ENCODE measurements at regions not wholly inside any gene's neighbourhood (a gene's known extent, or its start where the extent isn't known, plus 50 kb on each side); places are given as distances from the start of the nearest gene placed in this dataset.

DNA sequence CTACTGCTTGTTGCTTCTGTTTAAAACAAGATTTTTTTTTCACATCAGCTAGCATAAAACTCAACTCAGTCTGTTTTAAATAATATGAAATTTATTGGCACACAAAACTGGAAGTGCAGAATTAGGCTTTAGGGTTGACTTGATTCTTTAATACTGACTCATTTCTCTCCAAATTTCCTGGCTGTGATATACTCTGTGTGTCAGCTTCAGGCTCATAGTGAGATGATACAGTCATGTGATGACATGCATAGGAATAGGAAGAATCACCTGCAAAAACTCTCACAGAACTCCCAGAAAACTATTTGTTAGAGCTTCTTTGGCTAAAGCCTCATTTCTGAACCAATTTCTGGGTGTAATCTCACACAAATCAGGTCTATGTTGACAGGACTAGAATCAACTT, 1068.0 kb upstream of the EPHA7 start:
- CTCF ChIA-PET = interaction anchor here (0.6 kb wide), 1 partner anchor 18 kb away, joined by 3 read pairs; no protein-coding TSS in a partner anchor
- TF ChIP-seq ZNF384 (IDR thresholded peaks at IDR 0.05) (no peak), ARNT (IDR thresholded peaks at IDR 0.05) (no peak), HDGF (IDR thresholded peaks at IDR 0.05; ENCODE audit: borderline replicate concordance) (no peak), CTBP1 (IDR thresholded peaks at IDR 0.05; ENCODE audit: borderline replicate concordance) (no peak), FOXM1 (IDR thresholded peaks at IDR 0.05; ENCODE audit: borderline replicate concordance) (no peak), FOXK2 (IDR thresholded peaks at IDR 0.05) (no peak), TARDBP (IDR thresholded peaks at IDR 0.05) (no peak), ELF4 (IDR thresholded peaks at IDR 0.05) (no peak), SP1 (IDR thresholded peaks at IDR 0.05) (no peak), BHLHE40 (IDR thresholded peaks at IDR 0.05; ENCODE audit: borderline replicate concordance) (no peak), L3MBTL2 (conservative IDR thresholded peaks at IDR 0.05) (no peak), NFRKB (IDR thresholded peaks at IDR 0.05) (no peak), FOXA1 (IDR thresholded peaks at IDR 0.05) (no peak), LEF1 (IDR thresholded peaks at IDR 0.05; ENCODE audit: borderline replicate concordance) (no peak), SUZ12 (IDR thresholded peaks at IDR 0.05) (no peak)
- DNase-seq (ENCODE audit: extremely low spot score) = no peak
- POLR2A ChIA-PET = no interaction called here

DNA sequence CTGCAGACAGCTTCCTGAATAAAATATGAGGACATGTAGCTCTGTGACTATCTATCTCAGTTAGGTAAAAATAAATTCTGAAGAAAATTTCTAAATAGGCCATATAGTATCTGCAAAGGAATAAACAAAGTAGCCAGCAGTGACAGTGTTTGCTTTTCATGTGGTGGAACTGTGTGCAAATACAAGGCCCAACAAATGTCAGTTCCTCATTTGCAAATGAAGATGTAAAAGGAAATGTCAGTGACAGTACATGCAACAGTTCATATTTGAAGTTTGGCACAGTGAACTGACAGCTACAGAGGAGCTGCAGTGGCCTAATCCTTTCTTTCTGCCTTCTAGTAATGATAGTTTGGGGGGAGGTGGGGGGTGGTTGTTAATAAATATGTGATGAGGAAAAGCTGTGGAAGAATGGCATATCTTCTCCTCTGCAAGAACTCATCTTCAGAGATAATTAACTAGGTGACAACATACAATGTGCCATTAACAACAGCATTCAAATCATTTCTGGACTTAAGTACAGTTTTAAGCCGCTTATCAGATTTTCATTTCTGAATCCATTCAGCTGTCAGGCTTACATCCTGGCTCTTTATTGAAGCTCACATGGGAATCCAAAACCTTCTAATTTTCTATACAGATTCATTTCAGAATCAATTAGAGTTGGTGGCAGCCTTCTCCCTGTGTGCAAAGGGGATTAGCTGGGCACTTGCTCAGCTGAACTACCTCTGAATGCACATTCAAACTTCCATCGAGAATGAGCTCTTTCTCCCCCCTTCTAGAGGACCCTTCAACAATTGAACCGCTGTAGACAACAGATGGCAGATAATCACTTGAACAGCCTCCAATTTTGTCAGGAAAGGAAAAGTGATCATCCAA, 1059.0 kb upstream of the EPHA7 start:
- ChIA-PET CTCF (interaction anchor here (0.7 kb wide), 1 partner anchor 1645 kb away, joined by 7 read pairs; no protein-coding TSS in a partner anchor), POLR2A (no interaction called here)
- TF ChIP-seq FOXM1 (IDR thresholded peaks at IDR 0.05; ENCODE audit: borderline replicate concordance) = no peak
- no peak for TF ChIP-seq L3MBTL2 (conservative IDR thresholded peaks at IDR 0.05)
- TF ChIP-seq NFRKB (IDR thresholded peaks at IDR 0.05) = no peak
- no peak for TF ChIP-seq LEF1 (IDR thresholded peaks at IDR 0.05; ENCODE audit: borderline replicate concordance)
- no peak for TF ChIP-seq CTBP1 (IDR thresholded peaks at IDR 0.05; ENCODE audit: borderline replicate concordance)
- no peak for TF ChIP-seq BHLHE40 (IDR thresholded peaks at IDR 0.05; ENCODE audit: borderline replicate concordance)
- TF ChIP-seq ELF4 (IDR thresholded peaks at IDR 0.05) = no peak
- DNase-seq (ENCODE audit: extremely low spot score) = no peak

DNA sequence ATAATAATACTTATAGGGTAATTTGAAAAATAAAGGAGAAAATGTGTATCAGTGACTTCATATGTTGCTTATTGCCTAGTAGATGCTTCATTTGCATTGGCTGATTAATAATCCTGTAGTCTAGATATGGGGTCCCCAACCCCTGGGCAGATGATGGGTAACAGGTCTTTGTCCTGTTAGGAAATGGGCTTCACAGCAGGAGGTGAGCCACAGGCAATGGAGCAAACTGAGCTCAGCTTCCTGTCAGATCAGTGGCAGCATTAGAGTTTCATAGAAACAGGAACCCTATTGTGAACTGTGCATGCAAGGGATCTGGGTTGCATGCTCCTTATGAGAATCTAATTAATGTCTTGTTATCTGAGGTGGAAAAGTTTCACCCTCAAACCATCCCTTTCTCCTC, 1049.5 kb upstream of the EPHA7 start:
- ChIA-PET CTCF (interaction anchor here (0.6 kb wide), 1 partner anchor 18 kb away, joined by 3 read pairs; no protein-coding TSS in a partner anchor), POLR2A (no interaction called here)
- no peak for TF ChIP-seq ZNF384 (IDR thresholded peaks at IDR 0.05)
- no peak for DNase-seq (ENCODE audit: extremely low spot score)

DNA sequence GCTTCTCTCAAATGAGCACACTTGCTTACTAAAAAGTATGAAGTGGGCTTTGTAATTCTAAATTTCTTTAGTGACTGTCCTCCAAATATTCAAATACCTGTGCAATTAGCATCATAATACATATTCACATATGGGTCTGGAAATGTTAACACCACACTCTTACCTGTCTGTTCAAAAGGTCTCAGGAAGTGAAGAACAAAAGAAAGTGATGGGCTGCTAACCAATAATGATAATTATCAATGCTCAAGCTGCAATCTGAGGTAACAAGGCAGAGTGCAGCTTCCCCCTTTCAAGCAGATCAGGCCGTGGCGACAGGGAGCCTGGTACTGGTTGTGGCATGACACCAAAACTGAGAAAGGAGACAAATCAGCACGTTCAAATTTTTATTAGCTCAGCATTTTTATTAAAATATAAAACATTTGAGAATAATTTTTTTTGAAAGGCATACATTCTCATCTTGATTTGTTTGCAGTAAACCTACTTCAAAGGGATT, 1044.7 kb upstream of the EPHA7 start:
- no peak for DNase-seq (ENCODE audit: extremely low spot score)
- CTCF ChIA-PET = interaction anchor here (0.6 kb wide), 1 partner anchor 329 kb away, joined by 4 read pairs; no protein-coding TSS in a partner anchor
- TF ChIP-seq SUZ12 (IDR thresholded peaks at IDR 0.05) (no peak), CTBP1 (IDR thresholded peaks at IDR 0.05; ENCODE audit: borderline replicate concordance) (no peak), ELF4 (IDR thresholded peaks at IDR 0.05) (no peak), ARNT (IDR thresholded peaks at IDR 0.05) (no peak), SP1 (IDR thresholded peaks at IDR 0.05) (no peak), ZNF384 (IDR thresholded peaks at IDR 0.05) (no peak), BHLHE40 (IDR thresholded peaks at IDR 0.05; ENCODE audit: borderline replicate concordance) (no peak), TARDBP (IDR thresholded peaks at IDR 0.05) (no peak), L3MBTL2 (conservative IDR thresholded peaks at IDR 0.05) (no peak), NFRKB (IDR thresholded peaks at IDR 0.05) (no peak), FOXM1 (IDR thresholded peaks at IDR 0.05; ENCODE audit: borderline replicate concordance) (no peak), LEF1 (IDR thresholded peaks at IDR 0.05; ENCODE audit: borderline replicate concordance) (no peak), FOXA1 (IDR thresholded peaks at IDR 0.05) (no peak), HDGF (IDR thresholded peaks at IDR 0.05; ENCODE audit: borderline replicate concordance) (no peak), FOXK2 (IDR thresholded peaks at IDR 0.05) (no peak)
- TF ChIP-seq, protein P1, sequence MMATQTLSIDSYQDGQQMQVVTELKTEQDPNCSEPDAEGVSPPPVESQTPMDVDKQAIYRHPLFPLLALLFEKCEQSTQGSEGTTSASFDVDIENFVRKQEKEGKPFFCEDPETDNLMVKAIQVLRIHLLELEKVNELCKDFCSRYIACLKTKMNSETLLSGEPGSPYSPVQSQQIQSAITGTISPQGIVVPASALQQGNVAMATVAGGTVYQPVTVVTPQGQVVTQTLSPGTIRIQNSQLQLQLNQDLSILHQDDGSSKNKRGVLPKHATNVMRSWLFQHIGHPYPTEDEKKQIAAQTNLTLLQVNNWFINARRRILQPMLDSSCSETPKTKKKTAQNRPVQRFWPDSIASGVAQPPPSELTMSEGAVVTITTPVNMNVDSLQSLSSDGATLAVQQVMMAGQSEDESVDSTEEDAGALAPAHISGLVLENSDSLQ (IDR thresholded peaks at IDR 0.05) = no peak
- POLR2A ChIA-PET = no interaction called here

DNA sequence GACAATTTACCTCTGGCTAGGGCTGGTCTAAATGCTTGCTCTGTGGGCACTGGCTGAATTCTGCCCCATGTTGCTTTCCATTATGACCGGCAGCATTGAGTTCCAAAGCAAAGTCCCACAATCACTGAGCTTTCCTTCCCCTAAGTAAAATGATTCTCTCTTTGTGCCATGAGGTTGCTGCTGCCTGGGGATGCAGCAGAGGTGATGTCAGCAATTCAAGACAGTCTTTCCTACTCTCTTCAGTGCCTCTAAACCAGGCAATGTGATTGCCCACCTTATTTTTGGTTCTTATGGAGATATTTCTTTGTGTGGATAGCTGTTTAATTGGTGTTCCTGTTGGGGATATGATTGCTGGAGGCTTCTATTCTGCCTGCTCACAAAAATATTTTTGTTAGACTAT, 1043.9 kb upstream of the EPHA7 start:
- no peak for DNase-seq (ENCODE audit: extremely low spot score)
- ChIA-PET CTCF (no interaction called here), POLR2A (no interaction called here)
- TF ChIP-seq FOXM1 (IDR thresholded peaks at IDR 0.05; ENCODE audit: borderline replicate concordance) (no peak), ELF4 (IDR thresholded peaks at IDR 0.05) (no peak), BHLHE40 (IDR thresholded peaks at IDR 0.05; ENCODE audit: borderline replicate concordance) (no peak), NFRKB (IDR thresholded peaks at IDR 0.05) (no peak), FOXA1 (IDR thresholded peaks at IDR 0.05) (no peak)

DNA sequence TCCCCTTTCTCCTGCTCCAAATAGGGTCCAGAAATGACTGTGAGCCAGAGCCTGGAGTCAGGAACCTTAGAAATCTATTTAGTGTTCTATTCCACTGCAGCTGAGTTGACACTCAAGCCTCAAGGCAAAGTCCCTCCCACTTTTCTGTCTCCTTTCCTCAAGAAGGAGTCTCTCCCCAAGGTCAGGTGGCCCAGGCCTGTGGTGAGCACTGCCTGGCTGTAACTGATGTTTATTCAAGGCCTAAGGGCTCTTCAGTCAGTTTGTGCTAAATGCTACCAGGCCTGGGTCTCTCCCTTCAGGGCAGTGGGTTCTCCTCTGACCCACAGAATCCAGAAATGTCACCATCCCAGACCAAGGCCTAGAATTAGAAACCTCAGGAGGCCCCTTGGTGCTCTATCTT, 1042.9 kb upstream of the EPHA7 start:
- TF ChIP-seq FOXK2 (IDR thresholded peaks at IDR 0.05) (no peak), L3MBTL2 (conservative IDR thresholded peaks at IDR 0.05) (no peak), SUZ12 (IDR thresholded peaks at IDR 0.05) (no peak), HDGF (IDR thresholded peaks at IDR 0.05; ENCODE audit: borderline replicate concordance) (no peak), FOXA1 (IDR thresholded peaks at IDR 0.05) (no peak), FOXM1 (IDR thresholded peaks at IDR 0.05; ENCODE audit: borderline replicate concordance) (no peak), TARDBP (IDR thresholded peaks at IDR 0.05) (no peak), BHLHE40 (IDR thresholded peaks at IDR 0.05; ENCODE audit: borderline replicate concordance) (no peak), SP1 (IDR thresholded peaks at IDR 0.05) (no peak), LEF1 (IDR thresholded peaks at IDR 0.05; ENCODE audit: borderline replicate concordance) (no peak), ZNF384 (IDR thresholded peaks at IDR 0.05) (no peak), ARNT (IDR thresholded peaks at IDR 0.05) (no peak), NFRKB (IDR thresholded peaks at IDR 0.05) (no peak)
- TF ChIP-seq, protein P1 (IDR thresholded peaks at IDR 0.05) = no peak
- CTCF ChIA-PET = no interaction called here
- POLR2A ChIA-PET = no interaction called here
- no peak for DNase-seq (ENCODE audit: extremely low spot score)
